GM13977 (cell line): ENCODE measurements at regions not wholly inside any gene's neighbourhood (a gene's known extent, or its start where the extent isn't known, plus 50 kb on each side); places are given as distances from the start of the nearest gene placed in this dataset.

ENCODE experiments used
- DNase-seq: peaks from one replicate; pipeline ENCODE4 v3.0.0; 2012; ENCODE audit warnings: low spot score
- in situ Hi-C: fragments of 300-500 bp; cut with MboI; formaldehyde crosslinking; loops from one replicate; pipeline ENCODE4 v1.12.0; 2022; ENCODE audit warnings: low sequenced_read_pairs, low pct_unique_long_range_greater_than_20kb, mixed read lengths, inconsistent platforms; ENCODE audit not compliant: unreplicated experiment
- TF ChIP-seq, protein P1 (sequence below): IDR thresholded peaks from 2 replicates; pipeline ENCODE4 v1.5.1; 2012; ENCODE audit warnings: mild to moderate bottlenecking, control low read depth; ENCODE audit not compliant: insufficient read depth; ENCODE audit errors: extremely low read depth, missing control alignments

DNA sequence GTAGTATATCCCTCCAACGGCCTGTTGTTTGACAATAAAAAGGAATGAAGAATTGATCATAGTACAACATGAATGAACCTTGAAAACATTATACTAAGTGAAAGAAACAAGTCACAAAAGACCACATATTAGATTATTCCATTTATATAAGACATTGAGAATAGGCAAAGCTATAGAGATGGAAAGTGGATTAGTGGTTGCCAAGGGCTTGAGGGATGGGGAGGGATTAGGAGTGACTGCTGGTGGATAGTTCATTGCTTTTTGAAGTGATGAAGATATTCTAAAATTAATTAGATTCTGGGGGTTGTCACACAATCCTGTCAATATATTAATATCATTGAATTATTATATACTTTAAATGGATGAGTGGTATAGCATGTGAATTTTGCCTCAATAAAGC, 142.5 kb upstream of the DPT start:
- DNase-seq: no peak
- in situ Hi-C loops: no loop called here
- TF ChIP-seq, protein P1, sequence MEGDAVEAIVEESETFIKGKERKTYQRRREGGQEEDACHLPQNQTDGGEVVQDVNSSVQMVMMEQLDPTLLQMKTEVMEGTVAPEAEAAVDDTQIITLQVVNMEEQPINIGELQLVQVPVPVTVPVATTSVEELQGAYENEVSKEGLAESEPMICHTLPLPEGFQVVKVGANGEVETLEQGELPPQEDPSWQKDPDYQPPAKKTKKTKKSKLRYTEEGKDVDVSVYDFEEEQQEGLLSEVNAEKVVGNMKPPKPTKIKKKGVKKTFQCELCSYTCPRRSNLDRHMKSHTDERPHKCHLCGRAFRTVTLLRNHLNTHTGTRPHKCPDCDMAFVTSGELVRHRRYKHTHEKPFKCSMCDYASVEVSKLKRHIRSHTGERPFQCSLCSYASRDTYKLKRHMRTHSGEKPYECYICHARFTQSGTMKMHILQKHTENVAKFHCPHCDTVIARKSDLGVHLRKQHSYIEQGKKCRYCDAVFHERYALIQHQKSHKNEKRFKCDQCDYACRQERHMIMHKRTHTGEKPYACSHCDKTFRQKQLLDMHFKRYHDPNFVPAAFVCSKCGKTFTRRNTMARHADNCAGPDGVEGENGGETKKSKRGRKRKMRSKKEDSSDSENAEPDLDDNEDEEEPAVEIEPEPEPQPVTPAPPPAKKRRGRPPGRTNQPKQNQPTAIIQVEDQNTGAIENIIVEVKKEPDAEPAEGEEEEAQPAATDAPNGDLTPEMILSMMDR: no peak

DNA sequence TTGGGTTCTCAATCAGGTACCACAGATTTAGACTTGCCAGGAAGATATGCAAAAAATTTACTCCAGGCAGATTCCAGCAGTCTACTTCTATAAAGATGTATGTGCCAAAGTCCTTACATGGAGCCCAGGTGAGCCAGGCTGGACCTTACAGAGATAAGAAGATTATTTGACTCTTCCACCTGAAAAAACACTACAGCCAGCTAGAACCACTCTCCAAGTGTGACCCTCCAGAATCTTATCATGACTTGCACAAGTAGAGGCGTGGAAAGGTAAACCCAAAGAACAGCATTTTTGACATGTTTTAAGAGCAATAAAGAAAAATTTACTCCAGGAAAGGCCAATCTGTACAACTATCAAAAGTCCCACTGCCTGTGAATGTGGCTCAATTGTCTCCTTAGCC, 146.8 kb upstream of the DPT start:
- in situ Hi-C loops: no loop called here
- TF ChIP-seq, protein P1: no peak
- no peak for DNase-seq

DNA sequence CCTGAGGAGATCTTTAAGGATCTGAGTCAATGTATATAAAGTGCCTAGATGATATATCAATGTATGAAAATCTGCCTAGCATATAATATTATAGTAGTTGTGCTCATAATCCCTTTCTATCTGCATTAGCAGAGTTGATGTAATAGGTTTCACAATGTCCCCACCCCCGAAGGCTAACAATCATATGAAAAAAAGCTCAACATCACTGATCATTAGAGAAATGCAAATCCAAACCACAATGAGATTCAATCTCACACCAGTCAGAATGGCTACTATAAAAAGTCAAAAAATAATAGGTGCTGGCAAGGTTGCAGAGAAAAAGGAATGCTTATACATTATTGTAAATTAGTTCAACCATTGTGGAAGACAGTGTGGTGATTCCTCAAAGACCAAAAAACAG, 147.8 kb upstream of the DPT start:
- TF ChIP-seq, protein P1: no peak
- in situ Hi-C loops: no loop called here
- no peak for DNase-seq

DNA sequence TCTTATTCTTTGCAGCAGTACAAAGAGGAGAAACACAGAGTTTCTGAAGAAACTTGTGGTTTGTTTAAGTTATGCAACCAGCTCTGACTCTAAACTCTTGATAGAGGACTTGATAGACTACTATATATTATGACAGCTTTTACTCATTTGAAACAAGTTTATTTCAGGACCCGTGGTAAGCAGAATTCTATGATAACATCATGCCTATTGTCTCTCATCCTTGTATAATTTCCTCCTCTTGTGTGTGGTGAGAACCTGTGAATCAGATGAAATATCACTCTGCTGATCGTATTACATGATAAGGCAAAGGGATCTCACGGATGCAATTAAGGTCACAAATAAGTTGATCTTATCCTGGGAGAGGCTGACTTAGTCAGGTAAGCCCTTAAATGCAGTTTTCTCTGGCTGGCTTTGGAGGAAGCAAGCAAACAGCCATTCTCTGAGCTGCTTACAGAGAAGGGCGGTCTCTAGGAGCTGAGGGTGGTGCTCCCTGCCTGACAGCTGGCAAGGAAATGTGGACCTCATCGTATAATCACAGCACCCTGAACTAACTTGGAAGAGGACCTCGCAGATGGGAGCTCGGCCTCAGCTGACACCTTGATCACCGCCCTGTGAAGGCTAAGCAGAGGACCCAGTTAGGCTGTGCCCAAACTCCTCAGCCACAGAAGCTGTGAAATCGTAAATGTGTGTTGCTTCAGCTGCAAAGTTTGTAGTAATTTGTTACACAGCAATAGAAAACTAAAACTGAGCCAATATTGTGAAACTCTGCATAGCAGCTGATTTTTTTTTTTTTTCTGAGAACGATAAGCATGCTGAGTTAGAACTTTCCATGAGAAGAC, 151.1 kb upstream of the DPT start:
- in situ Hi-C loops: no loop called here
- DNase-seq: no peak
- TF ChIP-seq, protein P1: no peak

DNA sequence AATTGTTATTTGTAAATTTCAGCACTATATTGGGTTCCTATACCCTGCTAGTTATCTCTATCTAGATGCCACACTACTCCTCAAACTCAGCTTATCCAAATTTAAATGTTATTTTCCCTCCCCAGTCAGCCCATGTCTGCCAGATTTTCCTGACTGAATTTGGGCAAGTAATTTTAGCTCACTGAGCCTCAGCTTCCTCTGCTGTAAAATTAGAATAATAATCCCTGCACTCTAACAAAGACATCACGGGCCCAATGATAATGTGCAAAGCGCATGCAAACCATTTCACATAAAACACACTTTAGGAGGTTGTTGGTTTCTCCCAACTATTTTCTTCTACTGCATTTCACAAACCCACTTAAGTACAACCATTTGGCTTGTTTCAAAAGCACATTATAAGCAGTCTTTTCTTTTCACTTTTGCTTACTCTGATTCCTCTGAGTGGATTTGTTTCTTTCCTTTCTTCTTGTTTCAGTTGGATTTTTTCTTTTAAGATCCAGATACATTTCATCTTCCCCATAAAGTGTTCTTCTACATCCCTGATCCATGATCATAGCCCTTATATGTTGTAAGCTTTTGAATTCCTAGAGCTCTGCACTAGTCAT, 152.8 kb upstream of the DPT start:
- DNase-seq: no peak
- in situ Hi-C loops: no loop called here

DNA sequence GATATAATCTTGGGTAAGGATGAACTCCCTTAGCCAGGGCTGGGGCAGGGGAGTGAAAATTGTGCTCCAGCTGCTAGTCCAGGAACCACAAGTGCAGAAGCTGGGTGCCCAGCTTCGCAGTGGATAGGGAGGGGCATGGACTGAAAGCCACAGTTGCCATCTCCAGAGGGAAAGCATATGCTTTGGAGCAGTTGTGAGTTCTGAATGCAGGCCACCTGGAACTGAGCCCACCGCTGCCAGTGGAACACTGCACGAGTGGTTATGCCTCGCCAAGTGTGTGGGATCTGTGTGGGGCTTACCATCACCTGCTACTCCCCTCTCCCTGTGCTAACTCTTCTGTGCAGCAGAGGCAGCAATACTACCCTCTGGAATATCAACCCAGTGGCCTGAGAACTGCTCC, 158.4 kb upstream of the DPT start:
- DNase-seq: no peak
- TF ChIP-seq, protein P1: no peak
- in situ Hi-C loops: no loop called here

More for the DNA sequence above, 152.8 kb upstream of the DPT start:
- TF ChIP-seq, protein P1: no peak
